Naive thymus-derived CD8-positive, alpha-beta T cell (primary cell): ENCODE measurements at regions not wholly inside any gene's neighbourhood (a gene's known extent, or its start where the extent isn't known, plus 50 kb on each side); places are given as distances from the start of the nearest gene placed in this dataset.
A peak's percentile ranks its signal among the peaks of the same experiment; 100 is the strongest.

Experiments used
- ATAC-seq, 2 donors: fragments of 150-1000 bp; cut with Tn5 transposase in 1 of 2; sonication (Bioruptor Pico), chemical (Tn5 transposase) in 1 of 2; 1 replicate in 1 of 2; 2 replicates in 1 of 2; pipeline ENCODE4 v1.10.0; 2021; ENCODE audit warnings: mild to moderate bottlenecking in 2 of 2, moderate library complexity in 2 of 2
- POLR2A ChIA-PET: fragments of 350-600 bp; sonication (Branson Sonifier 250); formaldehyde crosslinking; loops from one replicate; lab custom pipeline; 2021; ENCODE audit warnings: antibody characterized with exemption; lab: Charles Lee
- DNase-seq, 10 donors: peaks; one replicate each; pipeline versions ENCODE4 v3.0.0 to v3.0.0-alpha.2; 2020 to 2022
- H3K27ac Mint-ChIP-seq, 10 donors: one replicate each; pipeline ENCODE4 v1.8.0; 2020 to 2022; ENCODE audit warnings: mild to moderate bottlenecking in 10 of 10, mixed read lengths in 10 of 10, moderate library complexity in 4 of 10, inconsistent platforms in 1 of 10
- H3K27me3 Mint-ChIP-seq, 5 donors: one replicate each; pipeline ENCODE4 v1.8.0; 2021 to 2022; ENCODE audit warnings: mixed read lengths in 5 of 5
- H3K36me3 Mint-ChIP-seq, 3 donors: one replicate each; pipeline ENCODE4 v1.8.0; 2020 to 2022; ENCODE audit warnings: mixed read lengths in 3 of 3, mild to moderate bottlenecking in 2 of 3, inconsistent platforms in 1 of 3
- H3K4me1 Mint-ChIP-seq, 4 donors: one replicate each; pipeline ENCODE4 v1.8.0; 2021 to 2022; ENCODE audit warnings: mixed read lengths in 4 of 4
- H3K4me3 Mint-ChIP-seq, 10 donors: one replicate each; pipeline ENCODE4 v1.8.0; 2020 to 2022; ENCODE audit warnings: mild to moderate bottlenecking in 10 of 10, mixed read lengths in 10 of 10, moderate library complexity in 6 of 10, inconsistent platforms in 1 of 10
- H3K9me3 Mint-ChIP-seq, 9 donors: one replicate each; pipeline ENCODE4 v1.8.0; 2020 to 2022; ENCODE audit warnings: mixed read lengths in 9 of 9, mild to moderate bottlenecking in 3 of 9, inconsistent platforms in 1 of 9, moderate library complexity in 1 of 9

DNA sequence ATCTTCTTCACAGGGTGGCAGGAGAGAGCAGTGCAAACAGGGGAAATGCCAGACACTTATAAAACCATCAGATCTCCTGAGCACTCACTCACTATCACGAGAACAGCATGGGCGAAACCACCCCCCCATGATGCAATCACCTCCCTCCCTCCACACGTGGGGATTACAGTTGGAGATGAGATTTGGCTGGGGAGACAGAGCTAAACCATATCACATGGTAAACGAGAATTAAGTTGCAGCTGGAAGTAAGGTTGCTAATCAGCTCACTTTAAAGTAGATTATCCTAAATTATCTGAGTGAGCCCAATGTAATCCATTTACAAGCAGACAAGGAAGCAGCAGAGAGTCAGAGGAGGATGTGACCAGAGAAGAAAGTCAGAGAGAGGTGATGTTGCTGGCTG, 102.2 kb upstream of the IPO5 start:
- DNase-seq (no peak), ATAC-seq (no peak)
- peaks cover 0 to 5% (median 0%) of the 10 kb centered on the region in 4 donors for H3K4me1 Mint-ChIP-seq
- no peaks in the 10 kb centered on the region for H3K36me3 Mint-ChIP-seq
- peaks cover 0 to 3% (median 0%) of the 10 kb centered on the region in 9 donors for H3K9me3 Mint-ChIP-seq
- no peak overlapping the region for H3K27ac Mint-ChIP-seq
- POLR2A ChIA-PET = no interaction called here
- no peak overlapping the region for H3K4me3 Mint-ChIP-seq
- H3K27me3 Mint-ChIP-seq = peaks cover 11 to 24% (median 16%) of the 10 kb centered on the region in 5 donors

DNA sequence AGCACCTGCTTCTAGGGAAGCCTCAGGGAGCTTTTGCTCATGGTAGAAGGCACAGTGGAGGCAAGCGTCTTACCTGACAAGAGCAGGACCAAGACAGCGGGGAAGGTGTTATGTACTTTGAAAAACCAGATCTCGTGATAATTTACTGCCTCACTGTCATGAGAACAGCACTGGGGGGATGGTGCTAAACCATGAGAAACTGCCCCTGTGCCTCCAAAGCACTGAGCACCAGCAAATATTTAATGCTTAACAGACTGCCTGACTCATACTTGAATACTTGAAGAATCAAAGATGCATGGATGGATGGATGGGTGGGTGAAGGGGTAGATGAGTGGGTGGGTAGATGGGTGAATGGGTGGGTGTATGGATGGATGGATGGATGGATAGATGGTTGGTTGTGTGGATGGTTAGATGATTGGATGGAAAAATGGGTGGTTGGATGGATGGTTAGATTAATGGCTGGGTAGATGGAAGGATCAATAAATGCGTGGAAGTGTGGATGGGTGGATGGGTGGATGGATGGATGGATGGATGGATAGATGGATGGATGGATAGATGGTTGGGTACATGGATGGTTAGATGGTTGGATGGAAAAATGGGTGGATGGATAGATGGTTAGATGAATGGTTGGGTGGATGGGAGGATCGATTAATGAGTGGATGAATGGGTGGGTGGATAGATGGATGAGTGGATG, 101.1 kb upstream of the IPO5 start:
- peaks cover 0 to 5% (median 0%) of the 10 kb centered on the region in 4 donors for H3K4me1 Mint-ChIP-seq
- no peak overlapping the region for H3K4me3 Mint-ChIP-seq
- H3K36me3 Mint-ChIP-seq = no peaks in the 10 kb centered on the region
- H3K27me3 Mint-ChIP-seq = peaks cover 11 to 24% (median 14%) of the 10 kb centered on the region in 5 donors
- DNase-seq (no peak), ATAC-seq (no peak)
- no peak overlapping the region for H3K27ac Mint-ChIP-seq
- peaks cover 0 to 3% (median 0%) of the 10 kb centered on the region in 9 donors for H3K9me3 Mint-ChIP-seq
- POLR2A ChIA-PET = no interaction called here

DNA sequence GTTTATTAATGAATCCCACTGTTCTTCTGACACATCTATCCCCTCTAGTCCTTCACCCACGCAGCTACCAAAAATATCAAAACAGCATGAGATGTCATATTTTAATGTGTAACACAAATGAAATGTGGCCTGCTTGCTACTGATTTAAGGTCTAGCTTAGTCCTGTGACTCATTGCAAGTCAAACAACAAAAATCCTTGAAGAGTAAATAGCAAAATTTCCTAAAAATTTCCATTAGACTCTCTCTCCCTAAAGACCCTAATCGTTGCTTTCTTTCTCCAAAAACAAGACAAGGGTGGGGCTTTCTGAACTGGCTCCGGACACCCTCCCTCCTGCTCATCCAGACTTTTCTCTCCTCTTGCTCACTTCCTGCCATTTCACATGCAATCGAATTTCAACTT, 99.9 kb upstream of the IPO5 start:
- POLR2A ChIA-PET = no interaction called here
- ATAC-seq = no peak
- H3K27ac Mint-ChIP-seq = no peak overlapping the region
- no peak for DNase-seq
- peaks cover 0 to 3% (median 0%) of the 10 kb centered on the region in 9 donors for H3K9me3 Mint-ChIP-seq
- H3K4me3 Mint-ChIP-seq = no peak overlapping the region
- H3K36me3 Mint-ChIP-seq = no peaks in the 10 kb centered on the region
- peaks cover 0 to 5% (median 0%) of the 10 kb centered on the region in 4 donors for H3K4me1 Mint-ChIP-seq
- H3K27me3 Mint-ChIP-seq = peaks cover 11 to 28% (median 16%) of the 10 kb centered on the region in 5 donors

DNA sequence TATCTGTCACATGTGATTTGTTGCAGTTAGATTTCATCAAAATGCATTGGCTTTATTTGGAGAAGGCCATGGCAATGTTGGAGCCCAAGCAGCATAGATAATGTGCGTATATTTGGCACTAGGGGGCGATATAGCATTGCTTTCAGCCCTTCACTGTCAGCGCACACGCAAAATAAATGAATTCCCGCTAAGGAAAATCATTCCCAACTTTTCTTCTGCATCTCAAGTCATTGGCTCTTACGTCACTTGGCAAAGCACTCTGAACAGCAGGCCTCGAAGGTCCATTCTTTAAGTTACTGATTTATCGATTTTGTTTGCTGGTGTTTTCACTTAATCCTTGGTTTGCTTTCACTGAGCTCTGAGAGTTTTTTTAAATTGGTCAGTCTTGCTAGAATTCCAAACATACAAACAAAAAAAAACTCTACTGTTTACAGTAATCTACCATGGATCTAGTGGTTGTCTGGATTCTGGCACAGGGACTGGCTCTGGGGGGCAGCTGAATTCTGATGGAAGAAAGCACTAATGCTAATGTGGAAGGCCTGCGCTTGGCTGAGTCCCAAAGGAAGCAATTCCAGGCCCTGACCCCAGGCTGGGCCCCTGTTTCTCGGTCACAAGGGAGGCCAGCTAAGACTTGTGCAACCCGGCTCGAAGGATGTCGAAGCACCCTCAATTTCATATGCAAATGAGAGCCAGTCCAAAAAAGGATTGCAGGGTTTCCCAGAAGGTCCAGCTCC, 97.7 kb upstream of the IPO5 start:
- Mint-ChIP-seq H3K36me3 (no peaks in the 10 kb centered on the region), H3K27me3 (peaks cover 6 to 22% (median 10%) of the 10 kb centered on the region in 5 donors), H3K4me3 (no peak overlapping the region), H3K4me1 (peaks cover 0 to 2% (median 0%) of the 10 kb centered on the region in 4 donors), H3K9me3 (peaks cover 0 to 3% (median 0%) of the 10 kb centered on the region in 9 donors), H3K27ac (no peak overlapping the region)
- no peak for ATAC-seq
- POLR2A ChIA-PET = no interaction called here
- peak in 3 of 10 donors; percentile 7 to 21 (median 8) for DNase-seq

DNA sequence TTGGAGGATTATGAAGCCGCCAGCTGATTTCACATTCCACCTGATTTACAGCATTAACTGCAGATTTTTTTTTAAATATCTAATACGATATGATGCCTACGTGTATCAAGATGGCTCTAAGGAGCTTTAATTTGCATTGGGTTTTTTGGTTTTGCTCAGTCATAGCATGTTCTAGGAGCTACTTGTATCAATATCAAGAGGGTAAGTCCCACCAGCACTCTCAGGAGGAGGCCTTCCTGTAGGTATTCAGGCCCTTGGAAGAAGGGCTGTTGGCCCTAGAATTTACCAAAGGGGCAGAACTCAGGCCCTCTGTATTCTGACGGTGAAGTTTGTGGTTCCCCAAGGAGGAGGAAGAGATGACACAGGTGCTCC, 97.2 kb upstream of the IPO5 start:
- DNase-seq = no peak
- peaks cover 0 to 3% (median 0%) of the 10 kb centered on the region in 9 donors for H3K9me3 Mint-ChIP-seq
- POLR2A ChIA-PET = no interaction called here
- no peak overlapping the region for H3K4me3 Mint-ChIP-seq
- H3K27me3 Mint-ChIP-seq = peaks cover 6 to 18% (median 9%) of the 10 kb centered on the region in 5 donors
- peaks cover 0 to 2% (median 0%) of the 10 kb centered on the region in 4 donors for H3K4me1 Mint-ChIP-seq
- H3K36me3 Mint-ChIP-seq = no peaks in the 10 kb centered on the region
- no peak for ATAC-seq
- H3K27ac Mint-ChIP-seq = no peak overlapping the region

DNA sequence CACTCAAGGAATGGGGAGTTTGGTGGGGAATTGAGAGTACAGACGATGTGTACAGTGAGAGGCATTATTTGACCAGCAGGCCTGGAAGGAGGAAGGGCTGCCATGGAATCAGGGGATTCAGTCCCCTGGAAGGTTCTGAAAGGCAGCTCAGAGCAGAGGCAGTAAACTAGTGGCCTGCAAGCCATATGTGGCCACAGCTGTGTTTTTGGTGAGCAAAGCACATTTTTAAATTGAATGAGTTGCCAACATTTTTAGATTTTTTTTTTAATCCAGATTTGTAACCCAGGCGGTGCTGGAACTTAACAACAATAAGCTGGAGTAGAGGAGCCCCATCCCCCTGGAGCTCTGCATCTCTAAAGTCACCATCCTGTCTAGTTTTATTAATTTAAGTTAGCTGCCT, 95.3 kb upstream of the IPO5 start:
- Mint-ChIP-seq H3K4me1 (no peaks in the 10 kb centered on the region), H3K27me3 (peaks cover 5 to 9% (median 7%) of the 10 kb centered on the region in 5 donors), H3K27ac (no peak overlapping the region), H3K4me3 (no peak overlapping the region), H3K36me3 (peaks cover 0 to 1% (median 0%) of the 10 kb centered on the region in 3 donors), H3K9me3 (peaks cover 0 to 11% (median 2%) of the 10 kb centered on the region in 9 donors)
- POLR2A ChIA-PET = no interaction called here
- DNase-seq (no peak), ATAC-seq (no peak)

DNA sequence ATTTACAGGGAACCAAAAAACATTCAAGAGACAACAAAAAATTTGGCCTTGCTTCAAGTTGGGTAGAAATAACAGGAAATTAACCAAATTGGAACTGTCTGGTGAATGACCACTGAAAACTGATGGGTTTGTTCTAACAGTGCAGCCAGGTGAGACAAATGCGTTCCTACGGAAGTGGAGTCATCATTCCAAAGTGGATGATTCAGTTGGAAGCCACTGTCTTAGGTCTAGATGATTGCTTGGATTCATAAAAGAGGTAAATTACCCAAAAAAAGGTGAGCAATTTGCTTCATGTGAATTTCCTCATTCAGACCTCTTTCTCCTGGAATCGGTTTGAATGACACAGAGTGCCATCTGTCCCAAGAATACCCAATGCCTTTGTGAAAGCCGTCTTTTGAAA, 87.1 kb upstream of the IPO5 start:
- Mint-ChIP-seq H3K27ac (no peak overlapping the region), H3K4me1 (no peaks in the 10 kb centered on the region), H3K36me3 (peaks cover 0 to 4% (median 4%) of the 10 kb centered on the region in 3 donors), H3K4me3 (no peak overlapping the region), H3K27me3 (peaks cover 1 to 27% (median 10%) of the 10 kb centered on the region in 5 donors), H3K9me3 (peaks cover 0 to 21% (median 5%) of the 10 kb centered on the region in 9 donors)
- POLR2A ChIA-PET = no interaction called here
- ATAC-seq (no peak), DNase-seq (no peak)

DNA sequence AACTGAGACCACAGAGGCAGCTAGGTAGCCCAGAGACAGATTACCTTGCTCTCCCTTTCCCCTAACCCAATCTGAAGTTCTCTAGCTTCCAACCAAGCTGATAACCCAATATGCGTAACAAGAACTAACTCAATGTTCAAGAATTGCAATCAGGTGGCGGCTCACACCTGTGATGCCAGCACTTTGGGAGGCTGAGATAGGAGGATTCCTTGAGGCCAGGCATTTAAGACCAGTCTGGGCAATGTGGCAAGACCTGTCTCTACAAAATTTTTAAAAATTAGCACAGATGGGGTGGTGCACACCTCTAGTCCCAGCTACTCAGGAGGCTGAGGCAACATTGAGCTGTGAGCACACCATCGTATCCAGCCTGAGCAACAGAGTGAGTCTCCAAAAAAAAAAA, 86.7 kb upstream of the IPO5 start:
- Mint-ChIP-seq H3K27me3 (peaks cover 1 to 27% (median 10%) of the 10 kb centered on the region in 5 donors), H3K4me1 (no peaks in the 10 kb centered on the region), H3K27ac (no peak overlapping the region), H3K4me3 (no peak overlapping the region), H3K9me3 (peaks cover 0 to 21% (median 5%) of the 10 kb centered on the region in 9 donors), H3K36me3 (peaks cover 0 to 4% (median 4%) of the 10 kb centered on the region in 3 donors)
- ATAC-seq (no peak), DNase-seq (no peak)
- POLR2A ChIA-PET = interaction anchor here (0.6 kb wide), 1 partner anchor 229 kb away, joined by 3 read pairs; no protein-coding TSS in a partner anchor

DNA sequence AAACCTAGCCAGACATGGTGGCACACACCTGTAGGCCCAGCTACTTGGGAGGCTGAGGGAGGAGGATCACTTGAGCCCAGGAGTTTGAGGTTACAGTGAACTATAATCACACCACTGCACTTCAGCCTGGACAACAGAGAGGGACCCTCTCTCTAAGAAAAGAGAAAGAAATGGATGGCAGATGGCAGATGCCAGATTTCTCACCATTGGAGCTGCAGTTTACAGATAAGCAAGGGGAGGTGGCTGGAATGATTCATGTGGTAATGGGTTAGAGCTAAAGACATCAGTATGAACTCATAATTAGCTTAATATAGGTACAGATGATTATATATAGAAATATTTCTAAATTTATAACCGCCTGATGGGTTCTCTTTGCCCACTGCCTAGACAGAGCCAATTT, 80.1 kb upstream of the IPO5 start:
- H3K27ac Mint-ChIP-seq = peak overlapping the region in 1 of 10 donors; percentile 83
- no peak for DNase-seq

DNA sequence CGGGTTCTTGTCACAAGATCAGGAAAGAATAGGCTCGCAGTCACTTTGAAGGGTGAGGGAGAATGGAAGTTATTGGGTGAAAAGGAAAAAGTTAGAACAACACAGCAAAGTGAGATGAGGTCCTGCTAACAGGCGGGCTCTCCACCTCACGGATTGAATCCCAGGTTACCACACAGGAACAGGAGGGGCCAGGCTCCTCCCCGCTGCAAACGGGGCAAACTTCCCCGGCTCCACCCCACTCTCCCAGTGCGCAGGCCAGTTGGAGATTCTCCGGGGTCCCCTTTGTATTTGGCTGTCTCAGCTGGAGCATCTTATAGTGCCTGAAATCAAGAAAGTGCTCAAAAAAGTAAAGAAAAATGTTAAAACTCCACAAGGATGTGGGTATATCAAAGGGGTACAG, 78.3 kb upstream of the IPO5 start:
- H3K9me3 Mint-ChIP-seq = no peaks in the 10 kb centered on the region
- no peaks in the 10 kb centered on the region for H3K36me3 Mint-ChIP-seq
- no peak for DNase-seq
- H3K27ac Mint-ChIP-seq = no peak overlapping the region
- no peaks in the 10 kb centered on the region for H3K4me1 Mint-ChIP-seq
- ATAC-seq = no peak
- peaks cover 5 to 33% (median 12%) of the 10 kb centered on the region in 5 donors for H3K27me3 Mint-ChIP-seq
- POLR2A ChIA-PET = no interaction called here
- no peak overlapping the region for H3K4me3 Mint-ChIP-seq

More for the DNA sequence above, 80.1 kb upstream of the IPO5 start:
- H3K9me3 Mint-ChIP-seq = no peaks in the 10 kb centered on the region
- no peak overlapping the region for H3K4me3 Mint-ChIP-seq
- no peaks in the 10 kb centered on the region for H3K4me1 Mint-ChIP-seq
- POLR2A ChIA-PET = no interaction called here
- peaks cover 3 to 27% (median 15%) of the 10 kb centered on the region in 5 donors for H3K27me3 Mint-ChIP-seq
- no peak for ATAC-seq
- no peaks in the 10 kb centered on the region for H3K36me3 Mint-ChIP-seq

DNA sequence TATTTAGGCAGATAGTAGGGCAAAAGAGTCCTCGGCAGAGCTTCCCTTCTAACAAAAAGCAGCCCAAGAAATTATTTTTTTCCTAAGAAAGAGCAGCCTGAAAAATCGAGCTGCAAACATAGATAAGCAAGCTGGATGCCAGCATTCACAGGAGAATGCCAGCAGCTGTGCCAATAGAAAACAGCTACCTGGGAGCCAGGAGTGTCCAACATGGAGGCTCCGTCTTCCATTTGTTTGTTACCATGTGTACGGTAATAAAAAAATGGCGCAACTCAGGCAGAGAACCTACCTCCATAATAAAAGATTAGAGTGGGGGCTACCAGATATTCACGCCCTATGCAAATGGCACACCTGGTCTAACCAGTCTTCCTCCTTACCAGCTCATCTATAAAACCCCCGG, 77.6 kb upstream of the IPO5 start:
- peaks cover 5 to 38% (median 12%) of the 10 kb centered on the region in 5 donors for H3K27me3 Mint-ChIP-seq
- POLR2A ChIA-PET = no interaction called here
- H3K27ac Mint-ChIP-seq = no peak overlapping the region
- no peaks in the 10 kb centered on the region for H3K9me3 Mint-ChIP-seq
- no peak overlapping the region for H3K4me3 Mint-ChIP-seq
- DNase-seq = no peak
- no peaks in the 10 kb centered on the region for H3K36me3 Mint-ChIP-seq
- no peak for ATAC-seq
- H3K4me1 Mint-ChIP-seq = no peaks in the 10 kb centered on the region

DNA sequence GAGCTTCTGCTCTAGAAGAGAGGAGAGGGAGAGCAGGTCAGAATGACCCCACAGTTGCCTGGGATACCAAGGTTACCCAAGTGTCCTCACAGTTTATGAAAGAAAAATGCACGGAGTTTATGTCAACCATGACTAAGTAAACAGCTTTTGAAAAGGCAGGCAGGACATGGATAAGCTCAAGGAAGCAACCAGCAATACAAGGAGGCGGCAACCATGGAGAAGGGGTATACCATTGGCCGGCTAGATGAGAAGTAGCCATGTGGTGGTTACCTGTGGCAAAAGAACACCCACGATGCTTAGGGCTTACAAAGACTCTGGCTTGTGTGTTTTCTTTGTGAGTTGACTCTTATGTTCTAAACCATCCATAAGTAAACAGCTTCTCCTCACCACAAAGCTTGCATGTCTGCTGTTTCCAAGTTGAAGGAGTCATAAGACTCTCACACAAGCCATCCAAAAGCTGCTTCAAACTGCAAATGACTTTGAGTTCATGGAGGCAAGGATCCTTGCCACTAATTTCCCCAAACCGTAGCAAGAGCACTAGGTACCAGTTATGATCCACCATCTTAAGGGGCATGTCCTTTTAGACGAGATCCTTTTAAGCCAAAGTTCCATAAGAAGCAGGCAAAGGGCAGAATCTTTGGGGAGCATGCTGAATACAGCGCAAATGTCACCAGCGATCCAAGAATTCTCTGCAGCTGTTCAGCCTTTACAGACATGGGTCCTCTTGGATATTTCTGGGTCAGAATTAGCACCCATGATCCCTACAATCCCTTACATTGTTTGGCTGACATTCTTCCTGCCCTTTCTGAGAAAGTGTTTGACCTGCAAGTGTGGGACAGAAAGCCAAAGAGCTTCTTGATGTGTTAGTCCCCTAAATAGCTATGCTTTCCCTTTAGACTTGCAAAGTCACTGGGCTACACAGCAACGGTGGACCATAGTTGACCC, 74.8 kb upstream of the IPO5 start:
- no peak for ATAC-seq
- no peak overlapping the region for H3K4me3 Mint-ChIP-seq
- H3K4me1 Mint-ChIP-seq = peaks cover 0 to 1% (median 0%) of the 10 kb centered on the region in 4 donors
- peaks cover 0 to 2% (median 0%) of the 10 kb centered on the region in 9 donors for H3K9me3 Mint-ChIP-seq
- H3K27ac Mint-ChIP-seq = no peak overlapping the region
- H3K27me3 Mint-ChIP-seq = peaks cover 6 to 58% (median 26%) of the 10 kb centered on the region in 5 donors
- no peak for DNase-seq
- POLR2A ChIA-PET = no interaction called here
- H3K36me3 Mint-ChIP-seq = no peaks in the 10 kb centered on the region
